NCI-H2196 (cell line): ENCODE measurements at regions not wholly inside any gene's neighbourhood (a gene's known extent, or its start where the extent isn't known, plus 50 kb on each side); places are given as distances from the start of the nearest gene placed in this dataset.

ENCODE experiments used
- DNase-seq: peaks from one replicate; lab custom pipeline; 2025; ENCODE audit not compliant: unreplicated experiment; lab: John Stamatoyannopoulos, UW

- DNase-seq: no peak
These were observed 70.7 kb upstream of the HCCS start for GRCh38 chrX:11040405-11040804.

GRCh38 chrX:11040996-11041395, 70.1 kb upstream of the HCCS start:
- no peak for DNase-seq

- no peak for DNase-seq
These were observed 61.1 kb upstream of the HCCS start for GRCh38 chrX:11050013-11050412.

- no peak for DNase-seq
These were observed 57.8 kb upstream of the HCCS start for GRCh38 chrX:11053351-11053750.

- no peak for DNase-seq
These were observed 54.6 kb upstream of the HCCS start for GRCh38 chrX:11056322-11057176.

- DNase-seq: no peak
These were observed 51.2 kb upstream of the HCCS start for GRCh38 chrX:11059933-11060332.
